DOHH2 (cell line): ENCODE measurements at regions not wholly inside any gene's neighbourhood (a gene's known extent, or its start where the extent isn't known, plus 50 kb on each side); places are given as distances from the start of the nearest gene placed in this dataset.

Experiments used
- EZH2phosphoT487 ChIP-seq: fragments of 200-600 bp; sonication (generic); IDR thresholded peaks from 2 replicates; pipeline ENCODE4 v1.6.1; 2017; ENCODE audit warnings: borderline replicate concordance, mild to moderate bottlenecking, antibody characterized with exemption, low read length, moderate library complexity, mixed read lengths
- TF ChIP-seq, protein P1 (sequence below): fragments of 200-600 bp; sonication (generic); IDR thresholded peaks from one replicate; pipeline ENCODE4 v1.5.1; 2014; ENCODE audit warnings: antibody characterized with exemption, mild to moderate bottlenecking, low read depth, low read length; ENCODE audit not compliant: poor library complexity, severe bottlenecking

DNA sequence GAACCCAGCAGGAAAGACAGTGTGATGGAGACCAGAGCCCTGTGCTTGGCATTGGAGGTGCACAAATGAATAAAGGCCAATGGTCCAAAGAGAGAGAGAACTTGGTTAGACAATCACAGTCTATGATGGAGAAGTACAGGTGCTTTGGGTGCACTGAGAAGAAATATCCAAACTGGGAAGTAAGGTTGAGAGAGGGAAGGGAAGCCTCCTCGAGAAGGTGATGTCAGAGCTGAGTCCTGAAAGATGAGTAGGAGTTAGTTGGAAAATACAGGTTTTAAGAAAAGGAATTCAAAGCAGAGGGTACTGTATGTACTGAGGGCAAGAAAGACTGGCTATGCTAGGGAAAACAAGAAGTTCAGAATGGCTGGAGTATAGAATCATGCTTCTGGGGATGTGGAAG, 94.1 kb upstream of the CD53 start:
- TF ChIP-seq, protein P1, sequence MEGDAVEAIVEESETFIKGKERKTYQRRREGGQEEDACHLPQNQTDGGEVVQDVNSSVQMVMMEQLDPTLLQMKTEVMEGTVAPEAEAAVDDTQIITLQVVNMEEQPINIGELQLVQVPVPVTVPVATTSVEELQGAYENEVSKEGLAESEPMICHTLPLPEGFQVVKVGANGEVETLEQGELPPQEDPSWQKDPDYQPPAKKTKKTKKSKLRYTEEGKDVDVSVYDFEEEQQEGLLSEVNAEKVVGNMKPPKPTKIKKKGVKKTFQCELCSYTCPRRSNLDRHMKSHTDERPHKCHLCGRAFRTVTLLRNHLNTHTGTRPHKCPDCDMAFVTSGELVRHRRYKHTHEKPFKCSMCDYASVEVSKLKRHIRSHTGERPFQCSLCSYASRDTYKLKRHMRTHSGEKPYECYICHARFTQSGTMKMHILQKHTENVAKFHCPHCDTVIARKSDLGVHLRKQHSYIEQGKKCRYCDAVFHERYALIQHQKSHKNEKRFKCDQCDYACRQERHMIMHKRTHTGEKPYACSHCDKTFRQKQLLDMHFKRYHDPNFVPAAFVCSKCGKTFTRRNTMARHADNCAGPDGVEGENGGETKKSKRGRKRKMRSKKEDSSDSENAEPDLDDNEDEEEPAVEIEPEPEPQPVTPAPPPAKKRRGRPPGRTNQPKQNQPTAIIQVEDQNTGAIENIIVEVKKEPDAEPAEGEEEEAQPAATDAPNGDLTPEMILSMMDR: no peak
- TF ChIP-seq EZH2phosphoT487: no peak
